HPDE6-E6E7 (cell line): ENCODE measurements at regions not wholly inside any gene's neighbourhood (a gene's known extent, or its start where the extent isn't known, plus 50 kb on each side); places are given as distances from the start of the nearest gene placed in this dataset.

Experiments used
- DNase-seq: peaks from one replicate; pipeline ENCODE4 v3.0.0; 2011; ENCODE audit warnings: missing footprints; ENCODE audit errors: extremely low spot score

DNA sequence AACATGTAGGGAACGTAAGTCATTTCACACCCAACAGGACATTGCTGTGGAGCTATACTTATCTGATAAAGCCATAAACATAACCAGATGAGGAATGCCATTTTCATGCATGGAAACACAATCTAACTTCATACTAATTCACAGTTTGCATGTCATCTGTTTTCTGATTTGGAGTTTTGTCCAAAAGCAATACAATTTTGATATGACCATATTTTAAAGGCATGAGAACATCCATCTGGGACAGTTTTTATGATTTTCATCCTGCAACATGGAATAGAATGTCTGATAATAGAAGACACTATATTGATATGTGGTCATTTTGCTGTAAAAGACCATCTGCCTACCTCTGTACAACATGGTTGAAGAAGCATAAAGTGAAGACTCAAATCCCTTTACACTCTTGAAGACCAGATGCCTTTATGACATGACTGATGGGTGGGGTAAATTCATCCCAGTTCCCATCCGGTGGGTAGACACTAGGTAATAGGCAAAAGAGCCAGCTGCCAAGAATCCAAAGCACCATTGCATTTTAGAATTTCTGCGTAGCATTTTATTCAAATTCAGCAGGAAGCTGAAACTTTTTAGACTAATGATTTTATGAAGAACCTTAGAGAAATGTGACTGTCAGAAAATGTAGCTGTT is 309.8 kb downstream of the LMO7 start:
- DNase-seq: no peak

GRCh38 chr13:75938811-75939560 is 302.9 kb downstream of the LMO7 start:
- no peak for DNase-seq

DNA sequence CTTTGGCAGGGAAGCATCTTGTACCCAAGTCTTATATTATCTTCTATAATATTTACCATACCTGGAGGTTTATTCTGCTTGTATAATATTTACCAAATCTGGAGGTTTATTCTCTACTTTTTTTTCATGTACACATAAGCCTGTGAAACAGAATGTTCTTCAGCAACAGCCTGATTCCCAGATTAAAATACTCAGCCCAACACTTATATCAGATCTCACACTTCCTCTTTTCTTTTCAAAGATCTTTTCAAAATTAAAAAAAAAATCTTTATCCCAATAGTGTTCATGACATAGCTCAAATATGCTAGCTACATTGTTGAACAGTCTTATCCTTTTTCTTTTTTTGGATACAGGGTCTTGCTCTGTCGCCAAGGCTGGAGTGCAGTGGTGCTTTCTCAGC is 300.7 kb downstream of the LMO7 start:
- no peak for DNase-seq

DNA sequence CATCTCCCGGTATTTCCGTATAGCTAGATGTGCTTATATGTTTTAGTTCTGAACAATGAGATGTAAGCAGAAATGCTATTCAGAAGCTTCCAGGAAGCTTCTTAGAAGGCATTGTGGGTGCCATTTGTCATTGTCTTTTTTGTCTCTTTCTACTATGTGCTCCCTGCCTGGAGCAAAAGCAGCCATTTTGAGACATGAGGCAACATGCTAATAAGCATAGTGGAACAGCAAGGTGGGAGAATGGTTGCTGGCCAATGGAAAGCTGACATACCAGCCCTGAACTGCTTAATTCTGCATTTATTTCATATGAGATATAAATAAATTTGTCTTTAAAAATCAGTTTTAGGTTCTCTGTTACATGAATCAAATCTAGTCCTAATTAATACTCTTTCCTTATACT is 299.7 kb downstream of the LMO7 start:
- DNase-seq: no peak

DNA sequence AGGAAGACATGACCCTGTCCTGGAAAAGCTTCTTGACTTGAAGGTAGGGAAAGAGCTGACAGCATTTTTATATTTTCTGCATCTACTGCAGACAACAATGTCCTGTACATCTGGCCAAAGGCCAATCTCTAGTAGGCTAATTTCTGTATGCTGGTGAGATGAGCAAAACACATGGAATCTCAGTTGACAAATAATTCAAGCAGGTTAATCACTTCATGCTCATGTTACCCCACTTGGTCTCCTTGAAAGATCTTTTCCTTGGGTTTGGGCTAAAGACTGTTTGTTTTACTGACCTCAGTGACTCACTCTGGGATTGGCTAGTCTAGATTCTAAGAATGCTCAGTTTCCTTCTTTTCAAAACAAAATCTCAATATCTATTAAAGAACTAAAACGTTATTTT is 298.8 kb downstream of the LMO7 start:
- DNase-seq: no peak

DNA sequence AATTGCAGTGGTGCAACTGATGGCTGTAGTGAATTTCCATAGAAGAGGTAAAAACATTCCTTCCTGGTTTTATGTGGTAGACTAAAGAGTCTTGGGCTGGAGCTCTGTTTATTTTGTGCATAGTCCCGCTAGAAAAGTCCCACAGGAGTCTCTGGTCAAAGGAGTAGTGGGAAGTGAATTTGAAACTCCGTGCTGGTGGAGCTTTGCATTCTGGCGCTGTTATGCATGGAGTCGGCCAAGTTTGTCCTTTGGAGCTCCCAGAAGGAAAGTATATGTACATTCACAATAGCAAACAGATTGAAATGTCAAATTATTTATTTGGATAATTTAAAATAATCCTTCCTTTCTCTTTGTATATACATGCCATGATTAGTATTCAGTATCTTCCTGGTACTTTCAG is 296.5 kb downstream of the LMO7 start:
- no peak for DNase-seq

DNA sequence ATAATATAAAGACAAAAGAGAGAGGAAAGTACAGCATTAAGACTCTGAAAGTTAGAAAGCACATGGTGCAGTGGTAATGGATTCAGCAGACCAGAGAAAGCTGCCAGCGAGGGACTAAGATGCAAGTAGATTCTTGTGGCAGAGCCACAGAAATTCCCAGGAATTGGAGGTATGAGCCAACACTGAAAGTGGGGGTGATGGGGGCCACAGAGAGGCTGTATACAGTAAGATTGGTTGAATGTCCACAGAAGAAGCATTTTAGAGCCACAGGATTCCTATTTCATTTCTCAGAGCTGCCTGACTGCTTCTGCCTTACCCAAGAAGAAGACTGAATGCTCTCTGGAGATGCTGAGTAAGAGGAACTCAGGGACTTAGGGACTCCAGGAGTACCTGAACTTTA is 295.0 kb downstream of the LMO7 start:
- DNase-seq: no peak

- DNase-seq: no peak
Observed at GRCh38 chr13:75929076-75929475, 292.9 kb downstream of the LMO7 start.

DNA sequence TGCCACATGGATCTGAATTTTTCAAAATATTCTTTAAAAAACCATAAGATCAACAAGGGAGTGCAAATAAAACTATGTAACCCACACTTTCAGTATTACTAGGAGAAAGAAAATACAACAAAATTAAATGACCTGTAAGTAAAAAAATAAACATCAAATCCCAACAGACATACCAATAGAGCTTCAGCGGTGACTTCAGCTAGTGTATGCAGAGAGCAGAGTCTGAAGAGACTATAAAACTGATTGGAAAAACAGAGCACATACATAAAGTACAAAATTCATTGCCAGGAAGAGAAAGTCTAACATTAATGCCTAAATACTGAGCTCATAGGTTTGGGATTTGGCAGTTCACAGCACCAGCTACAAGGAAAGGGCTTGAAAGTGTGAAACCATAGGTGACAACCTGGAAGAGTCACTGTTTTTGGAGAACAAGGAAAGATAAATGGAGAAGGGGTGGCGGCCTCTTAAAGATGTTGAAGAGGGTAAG is 291.1 kb downstream of the LMO7 start:
- DNase-seq: no peak

GRCh38 chr13:75920536-75920935 is 284.4 kb downstream of the LMO7 start:
- no peak for DNase-seq

- DNase-seq: no peak
Observed at GRCh38 chr13:75919660-75920199, 283.6 kb downstream of the LMO7 start.

DNA sequence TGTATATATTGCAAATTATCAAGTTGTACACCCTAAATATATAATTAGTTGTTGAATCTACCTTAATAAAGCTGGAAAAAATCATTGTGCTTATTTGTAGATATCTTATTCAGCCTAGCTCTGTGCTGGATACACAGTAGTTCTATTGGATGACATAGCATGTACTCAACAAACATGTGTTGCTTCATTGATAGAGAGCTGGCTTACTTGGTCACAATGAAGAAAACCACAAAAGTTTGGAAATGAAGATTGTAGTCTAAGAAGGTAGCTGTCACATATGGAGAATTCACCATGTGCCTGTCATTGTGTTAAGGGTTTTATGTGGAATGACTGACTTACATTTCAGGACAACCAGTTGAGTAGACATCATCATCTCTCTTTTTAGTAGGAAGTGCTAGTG is 278.9 kb downstream of the LMO7 start:
- DNase-seq: no peak

DNA sequence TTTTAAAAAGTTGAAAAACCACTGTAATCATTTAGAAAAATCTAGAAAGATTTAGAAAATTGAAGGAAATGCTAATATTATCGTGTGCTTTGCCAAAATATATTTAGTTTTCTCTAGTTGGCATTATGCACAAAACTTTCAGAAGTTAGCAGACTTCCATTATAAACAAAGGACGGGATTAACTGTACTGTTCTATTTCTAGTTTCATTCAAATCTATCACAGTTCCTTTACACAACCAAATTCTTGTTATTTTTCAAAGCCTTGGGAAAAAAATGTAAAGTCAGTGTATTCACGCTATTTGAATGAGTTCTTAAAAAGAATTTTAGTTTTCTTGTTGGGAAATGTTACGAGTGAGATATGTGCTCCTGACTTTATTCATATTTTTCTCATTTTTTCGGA is 277.8 kb downstream of the LMO7 start:
- DNase-seq: no peak

- no peak for DNase-seq
Observed at GRCh38 chr13:75910591-75910990, 274.5 kb downstream of the LMO7 start.
